Prostate gland (tissue), 2 donors: ENCODE measurements at regions not wholly inside any gene's neighbourhood (a gene's known extent, or its start where the extent isn't known, plus 50 kb on each side); places are given as distances from the start of the nearest gene placed in this dataset.

ENCODE experiments used
- DNase-seq: peaks from one replicate; pipeline ENCODE4 v3.0.0-alpha.2; 2019; ENCODE audit warnings: low spot score
- H3K27ac ChIP-seq, 2 donors: fragments of 200-600 bp; sonication (generic); 2 replicates each; pipeline ENCODE4 v1.5.1; 2017 to 2019
- H3K27me3 ChIP-seq: fragments of 200-600 bp; sonication (generic); replicated peaks from 2 replicates; pipeline ENCODE4 v1.5.1; 2019; ENCODE audit not compliant: insufficient read depth
- H3K36me3 ChIP-seq, 2 donors: fragments of 200-600 bp; sonication (generic); 1 replicate in 1 of 2; 2 replicates in 1 of 2; pipeline versions ENCODE4 v1.5.1 to v1.8.1; 2017 to 2019
- H3K4me1 ChIP-seq: fragments of 200-600 bp; sonication (generic); replicated peaks from 2 replicates; pipeline ENCODE4 v1.5.1; 2019
- H3K4me3 ChIP-seq, 2 donors: fragments of 200-600 bp; sonication (generic); 2 replicates each; pipeline ENCODE4 v1.5.1; 2017 to 2019
- H3K9me3 ChIP-seq: fragments of 200-600 bp; sonication (generic); 2 replicates; pipeline ENCODE4 v1.5.1; 2017
- POLR2A ChIP-seq: fragments of 450-650 bp; IDR thresholded peaks from one replicate; pipeline ENCODE4 v1.6.1; 2016; ENCODE audit warnings: antibody characterized with exemption, mild to moderate bottlenecking
- POLR2AphosphoS5 ChIP-seq: sonication (generic); formaldehyde crosslinking; IDR thresholded peaks from one replicate; pipeline ENCODE4 v1.6.1; 2017; ENCODE audit warnings: antibody characterized with exemption
- whole genome bisulfite sequencing: methylation state at CpG from one replicate; pipeline ENCODE4 v1.1.5; 2018; 5-methylcytosine and 5-hydroxymethylcytosine counted together
- intact Hi-C: fragments of 100-400 bp; cut with DNase I; formaldehyde crosslinking; loops from one replicate; pipeline ENCODE4 v1.14.2; 2022
- TF ChIP-seq, protein P1 (sequence below), 4 experiments: fragments of 200-600 bp in 2 of 4; fragments of 450-650 bp in 2 of 4; sonication (generic) in 2 of 4; IDR thresholded peaks; 1 replicate in 3 of 4; 2 replicates in 1 of 4; pipeline ENCODE4 v1.5.1; 2016 to 2019; ENCODE audit warnings: antibody characterized with exemption in 4 of 4, mild to moderate bottlenecking in 2 of 4, moderate library complexity in 2 of 4

DNA sequence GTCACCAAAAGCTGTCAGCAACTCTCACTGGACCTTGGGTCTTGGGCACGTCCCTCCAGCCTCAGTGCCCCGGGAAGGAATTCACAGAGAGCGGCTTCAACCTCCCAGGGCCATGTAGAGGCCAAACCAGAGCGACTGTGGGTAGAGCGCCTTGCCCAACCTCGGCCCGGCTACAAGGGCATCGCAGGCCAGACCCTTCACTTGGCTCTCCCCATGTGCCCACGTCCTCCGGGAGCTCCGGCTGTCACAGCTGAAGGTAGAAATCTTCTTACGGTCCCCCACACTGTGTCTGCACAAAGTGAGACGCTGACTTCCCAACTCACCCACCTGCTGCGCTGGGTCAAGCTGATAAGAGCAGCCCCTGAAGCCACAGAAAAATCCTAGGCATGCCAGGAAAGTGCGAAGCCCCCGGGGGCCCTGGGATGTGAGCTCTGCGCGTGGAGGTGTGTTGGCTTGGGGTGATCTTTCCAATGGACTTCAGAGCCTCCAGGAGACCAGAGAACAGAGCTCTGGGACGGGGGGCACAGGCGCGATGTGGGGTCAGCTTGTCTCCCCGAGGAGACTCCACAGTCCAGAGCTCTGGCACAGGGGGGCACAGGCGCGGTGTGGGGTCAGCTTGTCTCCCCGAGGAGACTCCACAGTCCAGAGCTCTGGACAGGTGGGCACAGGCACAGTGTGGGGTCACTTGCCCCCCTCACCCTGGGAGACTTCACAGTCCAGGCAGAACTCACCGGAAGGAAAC is 105.5 kb downstream of the RTP5 start:
- Histone ChIP-seq H3K36me3 (no peaks in the 10 kb centered on the region), H3K4me3 (no peak overlapping the region), H3K27me3 (no peaks in the 10 kb centered on the region), H3K9me3 (no peaks in the 10 kb centered on the region), H3K27ac (no peak overlapping the region), H3K4me1 (no peaks in the 10 kb centered on the region)
- intact Hi-C loops, result no loop called here
- no peak for DNase-seq
- 87% methylated on average over 26 of the region's 26 CpGs for WGBS
- TF ChIP-seq POLR2AphosphoS5 (no peak), POLR2A (no peak)
- TF ChIP-seq, protein P1, sequence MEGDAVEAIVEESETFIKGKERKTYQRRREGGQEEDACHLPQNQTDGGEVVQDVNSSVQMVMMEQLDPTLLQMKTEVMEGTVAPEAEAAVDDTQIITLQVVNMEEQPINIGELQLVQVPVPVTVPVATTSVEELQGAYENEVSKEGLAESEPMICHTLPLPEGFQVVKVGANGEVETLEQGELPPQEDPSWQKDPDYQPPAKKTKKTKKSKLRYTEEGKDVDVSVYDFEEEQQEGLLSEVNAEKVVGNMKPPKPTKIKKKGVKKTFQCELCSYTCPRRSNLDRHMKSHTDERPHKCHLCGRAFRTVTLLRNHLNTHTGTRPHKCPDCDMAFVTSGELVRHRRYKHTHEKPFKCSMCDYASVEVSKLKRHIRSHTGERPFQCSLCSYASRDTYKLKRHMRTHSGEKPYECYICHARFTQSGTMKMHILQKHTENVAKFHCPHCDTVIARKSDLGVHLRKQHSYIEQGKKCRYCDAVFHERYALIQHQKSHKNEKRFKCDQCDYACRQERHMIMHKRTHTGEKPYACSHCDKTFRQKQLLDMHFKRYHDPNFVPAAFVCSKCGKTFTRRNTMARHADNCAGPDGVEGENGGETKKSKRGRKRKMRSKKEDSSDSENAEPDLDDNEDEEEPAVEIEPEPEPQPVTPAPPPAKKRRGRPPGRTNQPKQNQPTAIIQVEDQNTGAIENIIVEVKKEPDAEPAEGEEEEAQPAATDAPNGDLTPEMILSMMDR (IDR thresholded peaks at IDR 0.05), result no peak

DNA sequence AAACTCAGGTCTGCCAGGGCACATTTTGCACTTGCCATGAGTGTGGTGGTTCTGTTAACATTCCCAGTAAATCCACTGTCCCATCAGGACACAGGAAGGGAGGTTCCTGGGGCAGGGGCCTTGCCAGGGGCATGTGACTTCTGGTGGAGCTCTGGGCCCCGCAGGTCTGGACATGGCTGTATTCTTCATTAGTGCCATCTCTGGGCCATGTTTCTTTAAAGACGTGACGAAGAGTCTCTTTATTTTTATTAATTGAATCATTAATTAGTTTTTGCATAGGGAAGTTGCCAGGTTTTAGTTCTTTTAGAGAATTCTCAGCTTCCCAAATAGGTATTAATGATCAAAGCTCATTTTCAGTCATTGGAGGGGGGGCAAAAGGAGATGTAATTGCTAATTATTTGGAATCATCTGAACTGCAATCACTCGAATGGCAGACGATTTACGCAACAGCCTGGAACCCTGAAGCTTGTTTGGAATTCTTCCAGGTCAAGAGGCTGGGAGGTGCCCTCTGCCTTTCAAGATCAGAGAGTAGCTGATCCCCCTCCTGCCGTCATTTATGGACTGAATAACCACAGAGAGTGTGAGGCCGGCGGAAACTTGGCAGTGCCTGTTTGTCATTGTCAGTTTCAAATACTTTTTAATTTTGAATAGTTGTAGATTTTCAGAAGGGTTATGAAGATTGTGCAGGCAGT is 106.2 kb downstream of the RTP5 start:
- H3K27ac ChIP-seq, result no peak overlapping the region
- TF ChIP-seq POLR2A (no peak), POLR2AphosphoS5 (no peak)
- TF ChIP-seq, protein P1 (IDR thresholded peaks at IDR 0.05), result no peak
- WGBS, result 63% methylated on average over 9 of the region's 9 CpGs
- intact Hi-C loops, result no loop called here
- no peaks in the 10 kb centered on the region for H3K9me3 ChIP-seq
- no peaks in the 10 kb centered on the region for H3K27me3 ChIP-seq
- no peaks in the 10 kb centered on the region for H3K36me3 ChIP-seq
- H3K4me3 ChIP-seq, result no peak overlapping the region
- no peaks in the 10 kb centered on the region for H3K4me1 ChIP-seq
- no peak for DNase-seq

DNA sequence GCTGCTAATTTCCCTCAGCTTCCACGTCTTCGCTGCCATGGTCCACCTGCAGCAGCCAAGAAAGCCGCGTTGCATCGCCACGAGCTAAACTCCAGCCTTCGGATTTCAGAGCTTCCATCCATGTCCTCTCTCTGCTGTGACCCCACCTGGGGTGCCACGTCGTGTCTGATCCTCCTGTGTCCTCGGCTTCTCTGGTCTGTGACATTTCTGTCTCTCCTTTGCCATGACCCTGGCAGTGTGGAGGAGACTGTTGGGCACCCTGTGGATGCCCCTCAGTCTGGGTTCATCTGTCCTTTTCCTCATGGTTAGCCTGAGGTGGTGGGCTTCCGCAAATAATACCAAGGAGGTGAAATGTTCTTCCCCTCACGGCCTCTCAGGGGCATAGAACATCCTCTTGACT is 106.8 kb downstream of the RTP5 start:
- 91% methylated on average over 12 of the region's 12 CpGs for WGBS
- H3K9me3 ChIP-seq, result no peaks in the 10 kb centered on the region
- H3K36me3 ChIP-seq, result no peaks in the 10 kb centered on the region
- no peak overlapping the region for H3K4me3 ChIP-seq
- TF ChIP-seq POLR2AphosphoS5, result no peak
- no peaks in the 10 kb centered on the region for H3K4me1 ChIP-seq
- H3K27me3 ChIP-seq, result no peaks in the 10 kb centered on the region
- DNase-seq, result no peak
- H3K27ac ChIP-seq, result no peak overlapping the region
- intact Hi-C loops, result no loop called here

- WGBS, result 81% methylated on average over 14 of the region's 14 CpGs
These were observed 108.2 kb downstream of the RTP5 start for GRCh38 chr2:241977557-241978300.

DNA sequence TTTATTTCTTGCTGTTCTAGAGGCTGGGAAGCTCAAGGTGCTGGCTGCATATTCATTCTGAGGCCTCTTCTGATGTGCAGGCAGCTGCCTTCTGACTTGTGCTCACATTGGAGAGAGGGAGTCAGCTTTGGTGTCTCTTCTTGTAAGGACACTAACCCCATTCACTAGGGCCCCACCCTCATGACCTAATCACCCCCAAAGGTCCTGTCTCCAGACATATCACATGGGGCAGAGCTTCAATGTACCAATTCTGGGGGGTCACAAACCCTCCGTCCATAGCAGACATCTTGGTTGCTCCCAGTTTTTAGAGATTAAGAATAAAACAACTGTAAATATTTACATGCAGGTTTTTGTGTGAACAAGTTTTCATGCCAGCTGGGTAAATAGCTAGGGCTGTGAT is 109.1 kb downstream of the RTP5 start:
- Histone ChIP-seq H3K36me3 (no peaks in the 10 kb centered on the region), H3K4me3 (no peak overlapping the region), H3K4me1 (no peaks in the 10 kb centered on the region), H3K9me3 (no peaks in the 10 kb centered on the region), H3K27ac (peak overlapping the region in 1 of 2 donors; percentile 27), H3K27me3 (no peaks in the 10 kb centered on the region)
- no peak for TF ChIP-seq POLR2A
- TF ChIP-seq, protein P1 (IDR thresholded peaks at IDR 0.05), result no peak
- TF ChIP-seq POLR2AphosphoS5, result peak; percentile 35
- intact Hi-C loops, result no loop called here
- WGBS, result 71% methylated on average over 1 of the region's 1 CpG
- no peak for DNase-seq

More at GRCh38 chr2:241977557-241978300, 108.2 kb downstream of the RTP5 start:
- no peak for TF ChIP-seq POLR2A
- no peak for TF ChIP-seq POLR2AphosphoS5
- TF ChIP-seq, protein P1 (IDR thresholded peaks at IDR 0.05), result no peak
- Histone ChIP-seq H3K27ac (peak overlapping the region in 1 of 2 donors; percentile 27), H3K4me3 (no peak overlapping the region), H3K27me3 (no peaks in the 10 kb centered on the region), H3K9me3 (no peaks in the 10 kb centered on the region), H3K36me3 (no peaks in the 10 kb centered on the region), H3K4me1 (no peaks in the 10 kb centered on the region)
- intact Hi-C loops, result no loop called here
- no peak for DNase-seq
